Astrocyte of the spinal cord (primary cell): ENCODE measurements at regions not wholly inside any gene's neighbourhood (a gene's known extent, or its start where the extent isn't known, plus 50 kb on each side); places are given as distances from the start of the nearest gene placed in this dataset.

Experiments used
- DNase-seq: peaks from one replicate; pipeline ENCODE4 v3.0.0; 2011; ENCODE audit warnings: low read depth, low spot score
- H3K4me3 ChIP-seq: 2 replicates; pipeline ENCODE4 v1.5.1; 2011; ENCODE audit warnings: low read depth, mild to moderate bottlenecking, low read length, moderate library complexity
- CTCF ChIP-seq: IDR thresholded peaks from 2 replicates; pipeline ENCODE4 v1.5.1; 2012; ENCODE audit warnings: low read depth, mild to moderate bottlenecking, low read length, inconsistent platforms
- in situ Hi-C: cut with HindIII; loops from 2 replicates; pipeline ENCODE4 v1.10.0; 2017; ENCODE audit warnings: low sequenced_read_pairs

- TF ChIP-seq CTCF = no peak
- DNase-seq = no peak
- H3K4me3 ChIP-seq = no peak overlapping the region
- in situ Hi-C loops = no loop called here
These were observed 93.9 kb downstream of the SLC30A10 start for GRCh38 chr1:219834314-219834917.

GRCh38 chr1:219833214-219833815, 95.0 kb downstream of the SLC30A10 start:
- H3K4me3 ChIP-seq = no peak overlapping the region
- no peak for DNase-seq
- in situ Hi-C loops = no loop called here
- no peak for TF ChIP-seq CTCF

GRCh38 chr1:219826290-219826689, 102.1 kb downstream of the SLC30A10 start:
- in situ Hi-C loops = no loop called here
- DNase-seq = no peak
- no peak for TF ChIP-seq CTCF
- no peak overlapping the region for H3K4me3 ChIP-seq

- no peak overlapping the region for H3K4me3 ChIP-seq
- in situ Hi-C loops = no loop called here
- TF ChIP-seq CTCF = no peak
- no peak for DNase-seq
These were observed 103.0 kb downstream of the SLC30A10 start for GRCh38 chr1:219825355-219825754.

- no peak for TF ChIP-seq CTCF
- in situ Hi-C loops = no loop called here
These were observed 104.0 kb downstream of the SLC30A10 start for GRCh38 chr1:219824338-219824737.

GRCh38 chr1:219820551-219820950, 107.8 kb downstream of the SLC30A10 start:
- in situ Hi-C loops = no loop called here

More at GRCh38 chr1:219824338-219824737, 104.0 kb downstream of the SLC30A10 start:
- H3K4me3 ChIP-seq = no peak overlapping the region
- DNase-seq = no peak

More at GRCh38 chr1:219820551-219820950, 107.8 kb downstream of the SLC30A10 start:
- H3K4me3 ChIP-seq = no peak overlapping the region
- TF ChIP-seq CTCF = no peak
- no peak for DNase-seq
